ENCODE measurements at regions not wholly inside any gene's neighbourhood (a gene's known extent, or its start where the extent isn't known, plus 50 kb on each side); places are given as distances from the start of the nearest gene placed in this dataset.

DNA sequence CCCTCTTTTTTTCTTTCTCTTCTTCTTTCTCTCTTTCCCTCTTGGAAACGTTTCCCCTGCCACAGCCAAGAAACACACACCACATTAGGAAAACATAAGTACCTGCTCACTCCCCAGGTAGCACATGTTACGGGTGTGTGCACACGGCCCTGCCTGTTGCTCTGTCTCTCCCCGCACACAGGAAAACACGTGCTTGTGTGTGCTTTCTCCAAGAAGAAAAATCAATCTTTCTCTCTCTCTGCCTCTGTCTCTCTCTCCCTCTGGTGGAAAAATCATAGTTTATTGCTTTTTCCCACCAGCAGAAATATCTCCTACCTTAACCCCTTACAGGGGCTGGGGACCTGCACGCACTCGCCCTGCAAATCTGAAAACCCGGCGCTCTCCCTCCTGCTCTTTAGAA is 102.3 kb downstream of the EDN3 start:
- in situ Hi-C loops (cut with MboI; ENCODE audit: low sequenced_read_pairs) = loop anchor here (25.0 kb wide), 2 partner anchors 315 to 540 kb away; partner anchors contain the start of genes GNAS and GNAS-AS1

DNA sequence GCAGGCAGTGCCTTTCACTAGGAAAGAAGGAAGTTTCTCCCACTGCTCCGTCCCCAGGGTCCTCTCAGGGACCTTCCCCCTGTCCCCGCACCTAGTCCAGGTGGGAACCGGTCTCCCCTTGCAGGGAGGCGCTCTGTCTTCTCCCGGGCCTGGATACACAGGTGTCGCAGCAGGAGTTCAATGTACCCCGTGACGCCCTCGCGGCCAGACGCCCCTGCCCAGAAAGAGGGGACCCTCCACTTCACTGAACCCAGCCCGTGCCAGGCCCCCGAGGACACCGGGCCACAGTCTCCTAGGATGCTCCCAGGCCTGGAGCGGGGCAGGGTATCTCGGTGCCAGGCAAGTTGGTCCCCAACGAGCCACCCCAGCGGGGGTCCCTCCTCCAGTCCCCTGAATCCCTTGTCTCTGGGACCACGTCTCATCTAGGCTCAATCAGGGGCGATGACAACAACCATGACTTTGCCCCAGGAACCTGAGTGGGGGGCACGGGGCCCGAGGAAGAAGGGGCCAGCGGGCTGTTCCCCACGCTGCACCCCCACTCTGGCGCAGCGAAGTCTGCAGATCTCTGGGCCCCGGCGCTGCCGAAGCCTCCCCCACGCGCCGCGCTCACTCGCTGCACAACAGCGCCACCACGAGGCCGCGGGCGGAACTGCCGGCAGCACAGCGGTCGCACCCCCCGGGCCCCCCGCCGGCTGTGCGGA is 103.0 kb downstream of the EDN3 start:
- in situ Hi-C loops (cut with MboI; ENCODE audit: low sequenced_read_pairs) = loop anchor here (25.0 kb wide), 2 partner anchors 316 to 541 kb away; partner anchors contain the start of genes GNAS and GNAS-AS1

DNA sequence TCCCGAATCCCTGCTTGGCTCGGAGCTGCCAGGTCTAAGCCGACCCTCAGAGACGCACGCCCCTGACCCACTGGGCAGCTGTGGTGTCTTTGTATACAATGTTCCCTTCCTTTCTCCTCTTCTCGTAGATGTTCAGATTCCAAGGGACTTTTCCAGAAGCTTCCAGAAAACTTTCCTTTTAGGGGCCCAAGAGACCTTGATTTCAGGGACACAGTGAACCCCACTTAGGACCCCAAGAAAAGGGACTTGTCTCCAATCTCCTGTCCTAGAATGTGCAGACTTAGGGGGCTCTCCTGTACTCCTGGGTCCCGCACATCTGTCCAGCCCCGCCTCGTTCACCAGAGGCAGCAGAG is 103.5 kb downstream of the EDN3 start:
- in situ Hi-C loops (cut with MboI; ENCODE audit: low sequenced_read_pairs) = loop anchor here (25.0 kb wide), 2 partner anchors 317 to 542 kb away; partner anchors contain the start of genes GNAS and GNAS-AS1

DNA sequence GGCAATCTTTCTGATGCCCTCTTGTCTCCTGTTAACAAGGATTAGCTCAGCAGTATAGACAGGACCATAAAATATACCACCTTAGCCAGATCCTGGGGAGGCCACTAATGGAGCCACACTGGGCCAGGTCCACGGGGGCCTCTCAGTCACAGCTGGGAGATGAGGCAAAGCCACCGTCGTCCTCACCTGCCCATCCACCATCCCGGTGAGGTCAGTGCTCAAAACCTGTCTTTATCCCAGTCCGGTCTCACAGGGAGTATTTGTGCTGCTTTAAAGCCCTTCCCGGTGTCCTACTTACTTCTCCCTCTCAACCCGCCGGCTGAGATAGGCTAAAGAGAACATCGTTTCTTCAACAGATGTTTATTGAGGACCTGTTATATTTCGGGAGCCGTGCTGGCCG is 104.3 kb downstream of the EDN3 start:
- in situ Hi-C loops (cut with MboI; ENCODE audit: low sequenced_read_pairs) = loop anchor here (25.0 kb wide), 2 partner anchors 317 to 542 kb away; partner anchors contain the start of genes GNAS and GNAS-AS1

DNA sequence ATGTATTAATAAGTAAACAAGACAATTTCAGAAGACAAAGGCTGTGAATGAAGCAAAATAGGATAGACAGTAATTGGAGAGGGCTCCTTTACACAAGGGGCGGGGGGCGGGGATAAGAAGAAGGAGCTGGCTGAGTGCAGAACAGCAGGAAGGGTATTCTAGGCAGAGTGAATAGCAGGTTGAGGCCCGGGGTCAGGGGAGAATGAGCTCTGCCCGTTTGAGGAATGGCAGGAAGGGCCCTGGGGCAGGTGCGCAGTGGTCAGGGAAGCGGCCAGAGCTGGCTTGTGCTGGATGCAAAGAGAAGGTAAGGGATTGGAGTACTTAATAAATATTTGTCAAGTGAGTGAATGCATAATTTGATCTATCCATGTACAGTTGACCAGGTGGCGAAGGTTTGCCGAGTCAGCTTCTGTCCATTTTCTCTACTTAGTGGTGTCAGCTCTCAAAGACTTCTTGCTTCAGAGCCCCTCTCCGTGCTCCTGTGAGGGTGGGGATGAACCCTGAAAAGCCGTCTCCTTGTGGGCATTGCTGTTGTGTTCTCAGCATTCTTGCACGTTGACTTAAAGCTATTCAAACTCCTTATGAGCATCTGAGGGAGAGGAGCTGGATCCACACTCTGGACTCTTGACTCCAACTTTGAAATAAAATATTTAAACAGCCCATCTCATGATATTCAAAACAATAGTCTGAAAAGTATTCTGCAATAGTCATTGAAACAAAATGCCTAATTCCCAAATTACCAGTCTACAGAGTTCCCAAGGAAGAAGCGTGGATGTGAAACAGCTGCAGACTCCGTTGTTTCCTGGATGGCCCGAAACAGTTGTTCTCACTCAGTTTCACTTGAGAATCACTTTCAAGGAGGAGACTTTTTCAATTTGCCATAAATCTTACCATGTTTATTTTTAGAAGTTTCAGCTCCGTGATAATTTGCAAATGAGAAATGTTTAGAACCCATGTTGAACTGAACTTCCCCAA is 105.1 kb downstream of the EDN3 start:
- in situ Hi-C loops (cut with MboI; ENCODE audit: low sequenced_read_pairs) = loop anchor here (25.0 kb wide), 2 partner anchors 318 to 543 kb away; partner anchors contain the start of genes GNAS and GNAS-AS1

DNA sequence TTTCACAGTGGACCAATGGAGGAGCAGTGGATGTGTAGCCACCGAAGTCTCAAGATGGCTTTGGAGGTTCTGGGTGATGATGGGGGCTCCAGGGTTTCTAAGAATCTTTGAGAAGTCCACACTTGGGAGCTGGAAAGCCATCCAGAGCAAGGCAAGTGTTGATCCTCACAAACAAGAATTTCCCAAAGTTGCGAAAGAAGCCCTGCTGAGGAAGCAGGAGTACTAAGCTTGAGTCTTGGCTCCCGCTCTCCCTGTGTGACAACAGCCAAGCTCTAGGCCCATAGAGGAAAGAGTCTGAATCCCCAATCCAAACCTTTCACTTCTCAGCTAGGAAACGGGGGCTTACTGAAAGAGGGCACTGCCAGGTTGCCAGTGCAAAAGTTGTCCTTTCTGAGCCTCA is 106.0 kb downstream of the EDN3 start:
- in situ Hi-C loops (cut with MboI; ENCODE audit: low sequenced_read_pairs) = loop anchor here (25.0 kb wide), 2 partner anchors 319 to 544 kb away; partner anchors contain the start of genes GNAS and GNAS-AS1

DNA sequence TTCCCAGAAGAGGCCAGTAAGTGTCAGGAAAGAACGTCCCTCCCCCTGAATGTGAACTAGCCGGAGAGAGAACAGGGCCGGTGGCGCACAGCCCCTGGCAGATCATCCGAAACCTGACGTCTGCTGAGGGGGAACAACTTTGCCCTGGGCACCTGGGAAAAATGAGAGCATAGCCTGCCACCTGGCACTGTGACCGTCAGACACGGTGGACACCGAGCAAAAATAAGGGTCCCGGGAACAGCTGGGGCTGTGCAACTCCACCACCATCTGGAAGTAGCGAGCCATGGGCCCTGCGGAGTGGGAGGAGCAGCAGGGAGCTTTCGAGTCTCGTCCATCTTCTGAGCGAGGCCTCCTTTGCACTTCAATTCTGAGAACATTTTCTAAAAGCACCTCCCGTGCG is 110.8 kb downstream of the EDN3 start:
- in situ Hi-C loops (cut with MboI; ENCODE audit: low sequenced_read_pairs) = loop anchor here (25.0 kb wide), 2 partner anchors 324 to 549 kb away; partner anchors contain the start of genes GNAS and GNAS-AS1

DNA sequence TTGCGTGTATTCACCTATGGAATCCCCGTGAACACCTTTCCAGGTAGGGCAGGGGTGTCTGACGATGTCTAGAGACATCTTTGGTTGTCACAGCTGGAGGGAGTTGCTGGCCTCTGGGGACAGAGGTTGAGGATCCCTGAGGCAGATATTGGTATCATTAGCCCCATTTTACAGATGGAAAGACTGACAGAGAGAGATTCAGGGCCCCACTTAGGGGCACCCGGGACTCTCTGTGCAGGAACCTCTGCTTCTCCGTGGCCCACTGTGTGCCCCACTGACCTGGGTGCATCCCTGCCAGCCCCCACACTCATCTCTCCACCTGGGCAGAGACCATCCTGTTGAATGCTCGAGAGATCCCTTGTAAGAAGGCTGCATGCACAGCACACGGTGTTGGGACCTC is 111.2 kb downstream of the EDN3 start:
- in situ Hi-C loops (cut with MboI; ENCODE audit: low sequenced_read_pairs) = loop anchor here (25.0 kb wide), 2 partner anchors 324 to 549 kb away; partner anchors contain the start of genes GNAS and GNAS-AS1

DNA sequence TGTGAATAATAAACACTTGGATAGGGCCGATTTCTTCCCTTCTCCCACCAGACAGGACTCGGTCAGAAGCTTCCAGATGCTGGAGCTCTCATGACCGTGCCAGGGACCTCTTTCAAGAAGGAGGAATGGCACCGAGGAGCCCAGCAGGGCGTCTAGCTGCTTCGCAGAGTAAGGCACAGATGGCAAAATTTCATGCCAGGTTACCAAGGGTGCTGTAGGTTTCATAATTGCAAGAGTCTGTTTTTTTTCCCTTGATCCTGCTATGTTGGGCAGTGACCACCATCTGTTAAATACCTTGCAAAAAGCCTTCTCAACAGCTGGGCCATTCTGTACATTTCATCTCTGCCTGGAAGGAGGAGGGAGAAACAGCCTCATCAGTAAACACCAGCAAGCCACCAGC is 111.8 kb downstream of the EDN3 start:
- in situ Hi-C loops (cut with MboI; ENCODE audit: low sequenced_read_pairs) = loop anchor here (25.0 kb wide), 2 partner anchors 325 to 550 kb away; partner anchors contain the start of genes GNAS and GNAS-AS1

DNA sequence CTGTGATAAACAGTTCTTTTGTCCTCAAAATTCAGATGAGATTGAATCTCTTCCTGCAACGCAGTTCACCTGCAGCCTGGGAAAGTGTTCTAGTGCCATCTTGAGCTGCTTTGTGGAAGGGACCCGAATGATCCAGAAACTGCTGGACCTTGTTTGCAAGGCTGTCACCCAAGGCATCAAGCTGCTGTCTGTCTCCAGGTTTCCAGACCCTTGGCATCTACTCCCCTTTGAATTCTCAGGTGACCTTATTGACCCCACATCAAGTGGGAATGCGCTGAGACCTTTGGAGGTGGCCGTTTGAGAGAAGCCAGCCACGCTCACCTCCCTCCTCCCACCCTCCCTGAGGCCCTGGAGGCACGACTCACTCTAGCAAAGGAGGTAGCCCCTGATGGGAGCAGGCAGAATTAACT is 112.5 kb downstream of the EDN3 start:
- in situ Hi-C loops (cut with MboI; ENCODE audit: low sequenced_read_pairs) = loop anchor here (25.0 kb wide), 2 partner anchors 326 to 551 kb away; partner anchors contain the start of genes GNAS and GNAS-AS1

DNA sequence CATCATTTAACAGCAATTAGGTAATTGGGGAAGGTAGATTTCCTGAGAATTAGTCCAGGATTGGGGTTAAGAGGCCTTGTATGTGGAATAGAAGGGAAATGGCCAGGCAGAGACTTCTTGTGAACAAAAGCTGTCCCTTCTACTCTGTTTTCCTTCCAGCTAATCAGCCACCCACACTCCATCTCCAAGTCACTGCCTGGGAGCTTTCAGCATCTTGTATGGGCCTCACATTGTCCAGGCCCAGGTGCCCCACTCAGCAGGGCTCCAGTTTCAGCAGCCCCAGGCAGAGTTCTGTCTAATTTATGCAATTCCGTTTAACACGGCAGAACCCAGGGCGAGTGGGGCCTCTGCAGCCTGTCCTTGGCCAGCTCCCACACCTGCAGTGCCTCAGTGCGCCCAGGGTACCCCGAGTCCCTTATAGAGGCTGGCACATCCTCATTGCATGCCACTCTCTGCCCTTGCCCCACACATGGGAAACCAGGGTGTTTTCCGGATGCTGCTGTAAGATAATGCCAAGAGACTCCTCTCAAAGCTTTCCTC is 113.0 kb downstream of the EDN3 start:
- in situ Hi-C loops (cut with MboI; ENCODE audit: low sequenced_read_pairs) = loop anchor here (25.0 kb wide), 2 partner anchors 326 to 551 kb away; partner anchors contain the start of genes GNAS and GNAS-AS1

DNA sequence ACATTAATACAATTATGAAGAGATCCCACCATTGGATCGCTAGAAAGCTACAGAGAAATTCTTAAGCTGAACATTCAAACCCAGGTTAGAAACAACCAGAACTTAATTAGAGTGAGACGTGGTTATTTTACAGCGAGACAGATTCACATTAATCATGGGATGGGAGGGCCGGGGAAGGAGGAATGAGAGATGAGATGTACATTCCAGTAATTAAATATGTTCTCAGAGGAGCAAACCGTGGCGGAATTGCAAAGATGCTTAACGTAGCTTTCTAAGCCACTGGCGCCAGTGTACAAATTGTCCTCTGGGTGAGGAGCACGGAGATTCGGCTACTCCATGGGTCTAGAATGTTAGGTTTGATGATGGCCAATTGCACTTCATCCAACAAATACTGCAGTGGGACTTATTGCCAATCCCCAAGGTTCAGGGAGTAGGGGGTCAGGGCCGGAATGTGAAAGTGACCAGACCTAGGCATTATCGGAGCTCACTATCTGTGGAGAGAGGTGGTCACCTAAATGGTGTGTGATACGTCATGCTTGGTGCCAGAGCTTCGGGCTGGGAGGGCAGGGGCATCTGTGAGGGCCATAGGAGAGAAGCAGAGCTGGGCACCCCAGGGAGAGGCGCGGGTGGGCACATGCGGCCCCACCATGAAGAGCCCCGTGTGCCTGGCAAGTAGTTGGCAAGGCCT is 114.7 kb downstream of the EDN3 start:
- in situ Hi-C loops (cut with MboI; ENCODE audit: low sequenced_read_pairs) = loop anchor here (25.0 kb wide), 2 partner anchors 328 to 553 kb away; partner anchors contain the start of genes GNAS and GNAS-AS1

DNA sequence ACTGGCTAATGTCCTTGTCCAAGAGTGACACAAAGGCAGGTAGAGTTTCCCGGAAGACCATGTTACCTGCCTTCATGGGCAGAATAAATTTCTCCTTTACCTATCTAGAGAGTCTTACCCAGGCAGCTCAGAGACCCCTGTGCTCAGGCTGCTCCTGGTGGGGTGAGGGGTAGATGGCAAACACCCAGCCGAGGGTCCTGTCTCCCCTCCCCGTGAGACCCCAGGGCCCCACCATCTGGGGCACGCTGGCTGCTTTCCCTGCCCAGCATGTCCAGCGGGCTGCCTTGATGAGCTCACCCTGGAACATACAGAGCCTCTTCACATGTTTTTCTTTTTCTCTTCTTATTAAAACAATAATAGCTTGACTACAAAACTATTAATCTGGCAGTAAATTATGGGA is 116.5 kb downstream of the EDN3 start:
- in situ Hi-C loops (cut with MboI; ENCODE audit: low sequenced_read_pairs) = loop anchor here (25.0 kb wide), 2 partner anchors 330 to 555 kb away; partner anchors contain the start of genes GNAS and GNAS-AS1

DNA sequence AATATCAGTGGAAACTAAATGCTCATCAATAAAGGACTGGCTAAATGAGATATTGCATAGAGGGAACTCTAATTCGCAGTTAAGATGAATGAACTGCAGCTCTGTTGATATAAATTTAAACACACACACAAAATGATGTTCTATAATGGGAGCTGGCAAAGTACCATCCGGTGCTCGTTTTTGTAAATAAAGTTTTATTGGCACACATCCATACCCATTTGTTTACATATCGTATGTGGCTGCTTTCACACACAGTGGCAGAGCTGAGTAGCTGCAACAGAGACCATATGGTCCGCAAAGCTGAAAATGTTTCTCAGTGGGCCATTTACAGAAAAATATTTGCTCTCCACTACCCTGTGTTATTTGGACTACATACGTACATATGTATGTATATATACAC is 120.7 kb downstream of the EDN3 start:
- in situ Hi-C loops (cut with MboI; ENCODE audit: low sequenced_read_pairs) = loop anchor here (25.0 kb wide), 2 partner anchors 334 to 559 kb away; partner anchors contain the start of genes GNAS and GNAS-AS1

DNA sequence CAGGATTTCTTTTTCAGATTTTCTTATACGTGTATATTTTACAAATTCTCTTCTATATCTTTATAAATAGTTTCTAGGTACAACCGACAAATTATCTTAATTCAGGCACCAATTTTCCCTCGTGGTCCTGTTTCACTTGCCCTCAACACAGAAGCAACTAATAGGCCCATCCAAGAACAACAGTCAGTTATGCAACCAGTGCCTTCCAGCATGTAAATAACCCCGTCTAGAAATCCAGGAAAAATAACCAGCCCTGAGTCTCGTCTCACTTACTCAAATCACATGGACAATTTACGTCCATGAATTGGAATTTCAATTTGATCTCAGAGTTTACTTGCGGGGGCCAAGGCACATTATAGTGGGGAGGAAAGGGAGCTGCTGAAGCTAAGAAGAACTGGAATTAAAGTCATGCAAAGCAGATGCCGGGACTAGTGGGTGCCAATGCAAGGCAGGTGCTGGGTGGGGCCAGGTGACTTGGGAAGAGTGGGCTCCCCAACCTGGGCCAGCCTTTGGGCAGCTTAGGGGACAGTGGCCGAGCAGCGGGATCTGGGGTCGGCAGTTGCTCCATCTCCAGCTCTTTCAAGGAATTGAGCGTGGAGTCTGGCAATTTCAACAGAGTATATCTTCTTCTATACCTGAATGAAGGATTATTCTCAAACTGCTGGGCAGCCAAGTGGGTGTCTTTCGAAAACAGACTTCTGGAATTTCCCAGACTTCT is 121.7 kb downstream of the EDN3 start:
- in situ Hi-C loops (cut with MboI; ENCODE audit: low sequenced_read_pairs) = loop anchor here (25.0 kb wide), 2 partner anchors 335 to 560 kb away; partner anchors contain the start of genes GNAS and GNAS-AS1

DNA sequence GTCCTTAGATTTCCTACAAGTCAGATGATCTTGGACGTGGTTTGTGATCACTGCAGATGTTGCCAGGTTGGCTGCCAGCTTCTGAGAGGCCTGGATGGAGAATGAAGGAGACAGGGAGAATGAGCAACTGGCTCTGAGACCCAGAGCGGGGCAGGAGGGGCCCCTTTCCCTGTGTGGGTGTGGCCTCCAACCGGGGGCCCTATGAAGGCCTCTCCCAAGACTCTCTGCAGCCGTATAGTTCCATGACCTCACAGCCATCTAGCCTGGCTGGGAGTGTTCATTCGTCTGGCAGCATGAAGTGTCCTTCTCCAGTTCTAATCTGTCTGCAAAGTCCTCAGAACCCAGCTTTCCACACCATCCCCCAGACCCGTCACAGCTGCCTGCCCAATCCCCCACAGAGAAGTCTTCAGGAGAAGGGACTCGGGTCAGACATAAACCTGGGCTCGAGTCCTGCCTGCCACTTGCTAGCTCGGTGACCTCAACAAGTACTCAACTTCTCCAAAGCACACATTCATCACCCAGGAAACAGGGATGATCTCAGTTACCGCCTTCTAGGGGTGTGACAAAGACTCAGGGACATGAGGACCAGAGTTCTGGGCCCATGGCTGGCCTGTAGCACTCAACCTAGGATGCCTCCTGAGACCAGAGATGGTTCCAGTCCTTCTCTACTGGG is 122.6 kb downstream of the EDN3 start:
- in situ Hi-C loops (cut with MboI; ENCODE audit: low sequenced_read_pairs) = loop anchor here (25.0 kb wide), 2 partner anchors 336 to 561 kb away; partner anchors contain the start of genes GNAS and GNAS-AS1

DNA sequence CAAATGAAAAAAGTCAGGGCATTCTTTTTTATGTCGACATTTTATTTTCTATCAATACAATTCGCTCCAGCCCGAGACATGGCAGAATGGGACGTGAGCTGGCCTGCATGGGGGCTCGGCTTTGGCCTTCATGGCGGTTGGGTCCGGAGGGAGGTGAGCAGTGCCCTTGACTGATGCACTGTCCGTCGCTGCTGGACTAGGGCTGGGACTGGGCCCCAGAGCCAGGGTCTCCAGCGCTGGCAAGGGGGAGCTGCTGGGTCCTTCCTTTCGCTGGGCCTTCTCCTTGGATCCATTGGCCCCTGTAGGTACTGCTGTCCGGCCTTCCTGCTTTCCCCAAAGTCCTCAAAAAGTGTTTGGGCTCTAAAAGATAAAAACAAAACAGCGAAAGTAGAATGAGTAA is 124.6 kb downstream of the EDN3 start:
- in situ Hi-C loops (cut with MboI; ENCODE audit: low sequenced_read_pairs) = loop anchor here (25.0 kb wide), 2 partner anchors 338 to 563 kb away; partner anchors contain the start of genes GNAS and GNAS-AS1

DNA sequence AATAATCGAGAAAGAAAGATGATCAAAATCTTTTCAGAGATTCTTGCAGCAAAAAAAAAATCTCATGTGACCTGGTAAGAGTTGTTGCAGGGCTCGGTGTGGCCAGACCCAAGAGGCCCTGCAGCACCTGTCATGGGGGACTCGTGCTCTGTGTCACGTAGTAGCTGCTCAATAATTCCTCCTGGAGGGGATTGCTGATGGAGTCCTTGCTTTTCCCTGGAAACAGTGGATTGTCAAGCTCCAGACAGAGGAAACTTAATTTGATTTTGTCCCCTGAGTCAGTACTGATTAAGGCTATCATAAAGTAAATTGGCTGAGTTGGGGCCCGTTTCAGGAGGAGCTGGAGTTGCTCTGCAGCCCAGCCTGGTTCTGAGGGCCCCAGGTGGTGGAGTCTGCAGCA is 125.2 kb downstream of the EDN3 start:
- in situ Hi-C loops (cut with MboI; ENCODE audit: low sequenced_read_pairs) = no loop called here
